ENCODE measurements at regions not wholly inside any gene's neighbourhood (a gene's known extent, or its start where the extent isn't known, plus 50 kb on each side); places are given as distances from the start of the nearest gene placed in this dataset. TPM values are rescaled to one million over a fixed set of nuclear protein-coding genes. Genes with fewer than 3 reads are reported as not detected.

DNA sequence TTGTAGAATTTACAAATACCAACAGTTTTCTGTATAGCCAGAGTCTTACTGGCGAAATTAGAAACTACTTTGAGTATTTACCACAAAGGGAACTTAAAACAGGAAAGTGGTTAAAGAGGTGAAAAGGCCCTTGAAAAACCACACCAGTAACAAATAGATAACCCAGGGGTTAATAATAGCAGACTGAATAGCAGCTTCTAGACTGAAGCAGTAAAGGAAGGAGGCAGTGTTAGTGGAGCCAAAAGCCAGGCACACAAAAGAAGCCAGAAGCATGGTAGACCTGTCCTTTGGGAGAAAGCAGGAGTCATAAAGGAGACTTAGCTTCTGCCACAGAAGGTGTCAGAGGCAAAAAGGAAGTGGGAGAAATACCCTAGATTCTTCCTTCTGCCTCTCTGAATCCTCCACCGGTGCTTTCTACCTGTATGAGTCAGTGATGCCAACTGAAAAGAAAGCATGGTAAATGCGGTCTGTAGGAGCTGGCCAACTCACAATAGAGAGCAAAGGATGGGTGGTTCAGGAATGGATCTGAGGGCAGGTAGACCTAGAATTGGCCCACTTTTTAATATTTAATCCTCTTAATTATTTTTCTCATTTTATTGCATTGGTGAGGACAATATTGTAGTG, 97.3 kb downstream of the ARL6IP6 start:
- no peaks in the 10 kb centered on the region for H3K27me3 ChIP-seq (ENCODE audit: control insufficient read depth, insufficient read depth, low read length)
- no peak overlapping the region for H3K27ac ChIP-seq (ENCODE audit: low read depth, low read length)
- no CpG with 5 or more reads among the region's 3 CpGs for WGBS (ENCODE audit: insufficient coverage)
- H3K36me3 ChIP-seq (ENCODE audit: control insufficient read depth, insufficient read depth, low read length): no peaks in the 10 kb centered on the region
- H3K4me1 ChIP-seq (ENCODE audit: control insufficient read depth, insufficient read depth, low read length): no peaks in the 10 kb centered on the region
- no peak for DNase-seq (ENCODE audit: low read depth in 4 of 6, low spot score in 6 of 6)
- H3K4me3 ChIP-seq (ENCODE audit: low read depth, low read length): no peak overlapping the region
- peaks cover 3% of the 10 kb centered on the region for H3K9me3 ChIP-seq (ENCODE audit: control insufficient read depth, insufficient read depth, low read length)

DNA sequence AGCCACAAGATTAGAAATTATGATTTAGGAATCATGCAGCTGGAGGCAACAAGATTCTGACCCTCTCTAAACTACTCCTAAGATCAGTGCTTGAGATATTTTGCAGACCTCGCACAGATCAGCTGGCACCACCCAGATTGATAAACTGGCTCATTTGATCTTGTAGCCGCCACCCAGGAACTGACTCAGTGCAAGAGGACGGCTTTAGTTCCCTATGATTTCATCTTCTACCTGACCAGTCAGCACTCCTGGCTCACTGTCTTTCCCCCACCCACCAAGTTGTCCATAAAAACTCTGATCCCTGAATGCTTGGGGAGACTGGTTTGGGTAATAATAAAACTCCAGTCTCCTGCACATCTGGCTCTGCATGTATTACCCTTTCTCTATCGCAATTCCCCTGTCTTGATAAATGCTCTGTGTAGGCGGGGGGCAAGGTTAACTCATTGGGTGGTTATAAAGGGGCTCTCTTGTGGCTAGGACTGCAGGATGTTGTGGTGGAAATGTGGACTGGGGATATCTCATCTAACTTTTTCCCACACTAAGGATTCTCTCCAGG, 96.1 kb downstream of the ARL6IP6 start:
- Histone ChIP-seq H3K36me3 (ENCODE audit: control insufficient read depth, insufficient read depth, low read length) (no peaks in the 10 kb centered on the region), H3K4me3 (ENCODE audit: low read depth, low read length) (no peak overlapping the region), H3K4me1 (ENCODE audit: control insufficient read depth, insufficient read depth, low read length) (no peaks in the 10 kb centered on the region), H3K27ac (ENCODE audit: low read depth, low read length) (no peak overlapping the region), H3K9me3 (ENCODE audit: control insufficient read depth, insufficient read depth, low read length) (peaks cover 3% of the 10 kb centered on the region), H3K27me3 (ENCODE audit: control insufficient read depth, insufficient read depth, low read length) (no peaks in the 10 kb centered on the region)
- no peak for DNase-seq (ENCODE audit: low read depth in 4 of 6, low spot score in 6 of 6)
- WGBS (ENCODE audit: insufficient coverage): 96% methylated on average over 2 of the region's 5 CpGs

DNA sequence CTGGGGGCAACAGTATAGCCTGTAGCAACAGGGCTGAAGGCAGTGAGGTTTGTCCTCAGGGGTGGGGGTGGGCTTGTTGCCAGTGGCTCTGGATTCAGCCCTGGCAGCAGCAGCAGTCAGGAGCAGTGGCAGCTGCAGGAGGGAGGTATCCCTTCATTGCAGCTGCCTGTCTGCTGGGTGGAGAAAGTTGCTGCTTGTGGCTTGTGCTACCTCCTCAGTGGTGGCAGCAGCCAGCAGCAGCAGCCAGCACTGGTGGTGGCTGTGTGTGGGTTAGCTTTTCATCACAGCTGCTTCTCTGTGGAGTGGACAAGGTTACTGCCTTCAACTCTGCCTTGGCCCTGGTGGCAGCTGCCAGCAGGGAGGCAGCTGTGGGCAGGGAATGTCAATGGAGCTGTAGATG, 94.9 kb downstream of the ARL6IP6 start:
- Histone ChIP-seq H3K27ac (ENCODE audit: low read depth, low read length) (no peak overlapping the region), H3K4me1 (ENCODE audit: control insufficient read depth, insufficient read depth, low read length) (no peaks in the 10 kb centered on the region), H3K36me3 (ENCODE audit: control insufficient read depth, insufficient read depth, low read length) (no peaks in the 10 kb centered on the region), H3K9me3 (ENCODE audit: control insufficient read depth, insufficient read depth, low read length) (peaks cover 3% of the 10 kb centered on the region), H3K27me3 (ENCODE audit: control insufficient read depth, insufficient read depth, low read length) (no peaks in the 10 kb centered on the region), H3K4me3 (ENCODE audit: low read depth, low read length) (no peak overlapping the region)
- DNase-seq (ENCODE audit: low read depth in 4 of 6, low spot score in 6 of 6): no peak

Small RNAs in the stretch of these regions (small RNA-seq; reads per million reads assigned to genes)
- gene AC009969.1 (ENCODE audit: low replicate concordance): not detected
- not detected for gene AC079150.2 (ENCODE audit: low replicate concordance)
